OCI-LY1 (cell line): ENCODE measurements at regions not wholly inside any gene's neighbourhood (a gene's known extent, or its start where the extent isn't known, plus 50 kb on each side); places are given as distances from the start of the nearest gene placed in this dataset.

Experiments
- H2AFZ ChIP-seq: fragments of 200-600 bp; sonication (generic), shearing (Covaris generic); 2 replicates; pipeline ENCODE4 v1.6.0; 2014; ENCODE audit warnings: antibody characterized with exemption, mild to moderate bottlenecking, low read length
- H3F3A ChIP-seq: fragments of 200-600 bp; sonication (generic), shearing (Covaris generic); 2 replicates; pipeline ENCODE4 v1.6.0; 2014; ENCODE audit warnings: mild to moderate bottlenecking, antibody characterized with exemption, low read length, moderate library complexity; ENCODE audit not compliant: insufficient read depth
- H3K27ac ChIP-seq: fragments of 200-600 bp; sonication (generic); 2 replicates; pipeline ENCODE4 v1.5.1; 2014; ENCODE audit warnings: low read length, mixed run types, mild to moderate bottlenecking, low read depth; ENCODE audit not compliant: poor library complexity, severe bottlenecking
- H3K27me3 ChIP-seq: fragments of 200-600 bp; sonication (generic); 2 replicates; pipeline ENCODE4 v1.6.0; 2014; ENCODE audit warnings: antibody characterized with exemption, mild to moderate bottlenecking, low read length, moderate library complexity; ENCODE audit not compliant: insufficient read depth
- H3K36me3 ChIP-seq: fragments of 200-600 bp; sonication (generic); 2 replicates; pipeline ENCODE4 v1.6.1; 2014; ENCODE audit warnings: mild to moderate bottlenecking, antibody characterized with exemption, low read length, moderate library complexity, mixed read lengths; ENCODE audit not compliant: insufficient read depth
- H3K4me1 ChIP-seq: fragments of 200-600 bp; sonication (generic); 2 replicates; pipeline ENCODE4 v1.5.1; 2014; ENCODE audit warnings: mild to moderate bottlenecking, low read length, moderate library complexity; ENCODE audit not compliant: insufficient read depth, severe bottlenecking
- H3K4me2 ChIP-seq: fragments of 200-600 bp; sonication (generic), shearing (Covaris generic); 2 replicates; pipeline ENCODE4 v1.6.1; 2014; ENCODE audit warnings: low read length
- H3K4me3 ChIP-seq: fragments of 200-600 bp; sonication (generic); 2 replicates; pipeline ENCODE4 v1.5.1; 2014; ENCODE audit warnings: low read length, low read depth, mild to moderate bottlenecking, mixed read lengths; ENCODE audit not compliant: poor library complexity, severe bottlenecking
- H3K79me2 ChIP-seq: fragments of 200-600 bp; shearing (Covaris generic); 2 replicates; pipeline ENCODE4 v1.6.1; 2016; ENCODE audit warnings: mixed run types, low read length, mixed read lengths; ENCODE audit not compliant: insufficient read depth
- H3K9ac ChIP-seq: fragments of 200-600 bp; sonication (generic), shearing (Covaris generic); 2 replicates; pipeline ENCODE4 v1.6.1; 2014; ENCODE audit warnings: mild to moderate bottlenecking, low read length, mixed read lengths
- H3K9me2 ChIP-seq: fragments of 200-600 bp; sonication (generic), shearing (Covaris generic); 2 replicates; pipeline ENCODE4 v1.6.1; 2014; ENCODE audit warnings: low read depth, mild to moderate bottlenecking, low read length, mixed read lengths
- H3K9me3 ChIP-seq: fragments of 200-600 bp; shearing (Covaris generic); 2 replicates; pipeline ENCODE4 v1.6.1; 2014; ENCODE audit warnings: low read length, mixed read lengths
- H4K20me1 ChIP-seq: fragments of 200-600 bp; sonication (generic), shearing (Covaris generic); 2 replicates; pipeline ENCODE4 v1.6.0; 2016; ENCODE audit warnings: mild to moderate bottlenecking, low read length; ENCODE audit not compliant: insufficient read depth
- CTCF ChIP-seq: fragments of 200-600 bp; sonication (generic), shearing (Covaris generic); IDR thresholded peaks from 2 replicates; pipeline ENCODE4 v1.5.1; 2017; ENCODE audit warnings: mild to moderate bottlenecking, antibody characterized with exemption, low read length, moderate library complexity, mixed read lengths
- EZH2 ChIP-seq: fragments of 200-600 bp; sonication (generic), shearing (Covaris generic); IDR thresholded peaks from 2 replicates; pipeline ENCODE4 v1.8.0; 2017; ENCODE audit warnings: borderline replicate concordance, mixed run types, mild to moderate bottlenecking, antibody characterized with exemption, low read length, moderate library complexity, mixed read lengths

GRCh38 chr1:228852024-228852423 lies 116.7 kb downstream of the RHOU start:
- Histone ChIP-seq H2AFZ (no peak overlapping the region), H3K4me1 (no peaks in the 10 kb centered on the region)

GRCh38 chr1:228852511-228853088 lies 117.3 kb downstream of the RHOU start:
- Histone ChIP-seq H4K20me1 (no peaks in the 10 kb centered on the region), H3K4me3 (no peak overlapping the region), H3K4me2 (no peak overlapping the region), H3K4me1 (no peaks in the 10 kb centered on the region), H3K36me3 (no peaks in the 10 kb centered on the region), H2AFZ (no peak overlapping the region), H3K9me3 (no peaks in the 10 kb centered on the region), H3K79me2 (no peaks in the 10 kb centered on the region), H3K27ac (no peak overlapping the region), H3F3A (no peaks in the 10 kb centered on the region), H3K9me2 (no peaks in the 10 kb centered on the region), H3K9ac (no peak overlapping the region), H3K27me3 (no peaks in the 10 kb centered on the region)
- TF ChIP-seq CTCF = no peak
- no peak for TF ChIP-seq EZH2

More at GRCh38 chr1:228852024-228852423, 116.7 kb downstream of the RHOU start:
- Histone ChIP-seq H4K20me1 (no peaks in the 10 kb centered on the region), H3K4me2 (no peak overlapping the region), H3F3A (no peaks in the 10 kb centered on the region), H3K9me2 (no peaks in the 10 kb centered on the region), H3K9me3 (no peaks in the 10 kb centered on the region), H3K79me2 (no peaks in the 10 kb centered on the region), H3K4me3 (no peak overlapping the region), H3K36me3 (no peaks in the 10 kb centered on the region), H3K9ac (no peak overlapping the region), H3K27ac (no peak overlapping the region), H3K27me3 (no peaks in the 10 kb centered on the region)
- TF ChIP-seq EZH2 (no peak), CTCF (no peak)

- Histone ChIP-seq H3K4me3 (no peak overlapping the region), H3K9me3 (no peaks in the 10 kb centered on the region), H3K27me3 (no peaks in the 10 kb centered on the region), H3K4me1 (no peaks in the 10 kb centered on the region), H3F3A (no peaks in the 10 kb centered on the region), H4K20me1 (no peaks in the 10 kb centered on the region), H3K79me2 (no peaks in the 10 kb centered on the region), H3K9ac (no peak overlapping the region), H3K27ac (no peak overlapping the region), H2AFZ (no peak overlapping the region), H3K4me2 (no peak overlapping the region), H3K9me2 (no peaks in the 10 kb centered on the region), H3K36me3 (no peaks in the 10 kb centered on the region)
- TF ChIP-seq EZH2 (no peak), CTCF (no peak)
Observed at GRCh38 chr1:228853191-228853590, 117.9 kb downstream of the RHOU start.
